HepG2 (cell line): ENCODE measurements at regions not wholly inside any gene's neighbourhood (a gene's known extent, or its start where the extent isn't known, plus 50 kb on each side); places are given as distances from the start of the nearest gene placed in this dataset.

Source experiments
- ATF6 ChIP-seq: sonication (generic); formaldehyde crosslinking; conservative IDR thresholded peaks from 2 replicates; pipeline ENCODE4 v1.4.0; 2020; ENCODE audit warnings: missing genetic modification reagents
- ATRX ChIP-seq: sonication (generic); formaldehyde crosslinking; IDR thresholded peaks from 2 replicates; pipeline ENCODE4 v1.4.0; 2020; ENCODE audit warnings: missing genetic modification reagents, borderline replicate concordance
- CBX2 ChIP-seq, 2 experiments: fragments of 200-600 bp in 1 of 2; sonication (generic); formaldehyde crosslinking in 1 of 2; IDR thresholded peaks; 2 replicates each; pipeline versions ENCODE4 v1.7.0 to v1.8.1; 2018 to 2022; ENCODE audit warnings: low read depth in 2 of 2, low read length in 1 of 2, mild to moderate bottlenecking in 1 of 2, missing genetic modification reagents in 1 of 2
- FOXJ3 ChIP-seq: sonication (generic); formaldehyde crosslinking; IDR thresholded peaks from 2 replicates; pipeline ENCODE4 v1.4.0; 2020; ENCODE audit warnings: missing genetic modification reagents, mild to moderate bottlenecking, borderline replicate concordance
- KLF13 ChIP-seq: sonication (generic); formaldehyde crosslinking; IDR thresholded peaks from 2 replicates; pipeline ENCODE4 v1.4.0; 2020; ENCODE audit warnings: mild to moderate bottlenecking, missing genetic modification reagents
- KMT2B ChIP-seq: IDR thresholded peaks from 2 replicates; pipeline ENCODE4 v1.6.1; 2016; ENCODE audit warnings: missing genetic modification reagents, missing compliant biosample characterization
- MAFG ChIP-seq: sonication (generic); formaldehyde crosslinking; IDR thresholded peaks from 2 replicates; pipeline ENCODE4 v1.5.1; 2020; ENCODE audit warnings: mild to moderate bottlenecking, missing genetic modification reagents
- MAX ChIP-seq: IDR thresholded peaks from 2 replicates; pipeline ENCODE4 v1.6.1; 2012; ENCODE audit warnings: inconsistent platforms
- NRL ChIP-seq: sonication (generic); formaldehyde crosslinking; IDR thresholded peaks from 2 replicates; pipeline ENCODE4 v1.5.0; 2020; ENCODE audit warnings: missing genetic modification reagents, mild to moderate bottlenecking, moderate library complexity, borderline replicate concordance
- PCBP1 ChIP-seq: fragments of 200-400 bp; formaldehyde crosslinking; IDR thresholded peaks from 2 replicates; pipeline ENCODE4 v1.6.1; 2017; ENCODE audit warnings: mild to moderate bottlenecking, low read depth, low read length, borderline replicate concordance
- PRDM4 ChIP-seq: sonication (generic); formaldehyde crosslinking; IDR thresholded peaks from 2 replicates; pipeline ENCODE4 v1.9.0; 2021; ENCODE audit warnings: missing genetic modification reagents, borderline replicate concordance
- RCOR2 ChIP-seq: IDR thresholded peaks from 2 replicates; pipeline ENCODE4 v1.6.1; 2016; ENCODE audit warnings: missing biosample characterization, missing genetic modification reagents
- SALL1 ChIP-seq: sonication (generic); formaldehyde crosslinking; IDR thresholded peaks from 2 replicates; pipeline ENCODE4 v1.8.0; 2022; ENCODE audit warnings: mild to moderate bottlenecking, missing genetic modification reagents
- SOX6 ChIP-seq, 2 experiments: fragments of 450-650 bp in 1 of 2; sonication (generic) in 1 of 2; formaldehyde crosslinking in 1 of 2; IDR thresholded peaks; 2 replicates each; pipeline versions ENCODE4 v1.4.0 to v1.6.1; 2017 to 2020; ENCODE audit warnings: antibody characterized with exemption in 1 of 2, mild to moderate bottlenecking in 1 of 2, missing genetic modification reagents in 1 of 2
- SRSF4 ChIP-seq: fragments of 200-400 bp; formaldehyde crosslinking; IDR thresholded peaks from one replicate; pipeline ENCODE4 v1.6.1; 2018; ENCODE audit warnings: mild to moderate bottlenecking, low read depth, low read length, moderate library complexity; ENCODE audit not compliant: poor library complexity, severe bottlenecking
- TBP ChIP-seq: sonication (generic); formaldehyde crosslinking; IDR thresholded peaks from 2 replicates; pipeline ENCODE4 v1.5.0; 2020; ENCODE audit warnings: missing genetic modification reagents
- ZNF124 ChIP-seq: sonication (generic); formaldehyde crosslinking; IDR thresholded peaks from 2 replicates; pipeline ENCODE4 v1.4.0; 2020; ENCODE audit warnings: missing genetic modification reagents
- ZNF572 ChIP-seq: sonication (generic); formaldehyde crosslinking; IDR thresholded peaks from 2 replicates; pipeline ENCODE4 v1.5.1; 2020; ENCODE audit warnings: mild to moderate bottlenecking, missing genetic modification reagents
- TF ChIP-seq, protein P1 (sequence below): sonication (generic); formaldehyde crosslinking; IDR thresholded peaks from 2 replicates; pipeline ENCODE4 v1.8.1; 2023; ENCODE audit warnings: mild to moderate bottlenecking, missing genetic modification reagents
- TF ChIP-seq, protein P2 (sequence below): sonication (generic); formaldehyde crosslinking; IDR thresholded peaks from 2 replicates; pipeline ENCODE4 v1.9.0; 2021; ENCODE audit warnings: missing genetic modification reagents, borderline replicate concordance

DNA sequence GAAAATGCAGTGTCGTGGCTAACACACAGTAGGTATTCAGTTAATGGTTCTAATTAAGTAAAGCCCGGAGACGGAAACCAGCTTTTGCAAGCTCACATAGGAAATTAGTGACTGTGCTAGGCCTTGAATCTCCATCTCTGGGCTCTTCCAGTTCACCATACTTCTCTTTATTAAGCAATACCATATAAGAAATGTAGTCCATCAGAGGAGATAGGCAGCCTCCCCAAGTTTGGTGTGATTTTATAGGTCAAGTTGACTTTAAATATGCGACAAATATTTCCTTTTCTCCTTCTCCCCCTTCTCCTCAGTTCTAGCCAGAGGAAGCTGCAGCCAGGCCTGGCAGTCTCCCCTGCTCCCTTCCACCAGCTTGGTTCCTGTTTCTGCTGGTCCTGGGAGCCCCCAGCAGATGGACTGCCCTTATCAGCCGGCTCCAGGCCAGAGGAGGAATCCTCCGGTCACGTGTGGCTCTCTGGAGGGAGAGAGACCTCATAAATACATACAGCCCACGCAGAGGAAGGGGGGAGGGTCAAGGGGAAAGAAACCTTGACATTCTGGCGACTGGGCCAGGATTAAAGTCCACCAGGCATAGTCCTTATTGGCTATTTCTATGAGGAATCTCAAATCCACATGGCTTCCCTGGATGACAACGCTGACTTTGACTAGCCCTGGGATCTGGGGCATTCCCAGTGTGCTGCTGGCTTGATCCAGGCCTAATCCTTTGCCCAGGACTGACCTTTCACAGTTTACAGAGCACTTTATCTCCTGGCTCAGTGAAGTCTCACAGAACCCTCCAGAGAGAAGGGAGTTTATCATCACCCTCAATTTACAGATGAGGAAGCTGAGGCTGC, 115.1 kb upstream of the JUN start (continued):
- TF ChIP-seq TBP (CRISPR knock-in tag) (no peak), ATF6 (CRISPR knock-in tag) (no peak), PRDM4 (CRISPR knock-in tag) (no peak), ZNF572 (0 out of 2 replicates have a peak, but pooled peaks have one; percentile 80), MAX (peak; percentile 81), PCBP1 (no peak), SRSF4 (no peak), KLF13 (CRISPR knock-in tag) (no peak), RCOR2 (CRISPR knock-in tag) (peak; percentile 81; the same call in 1 of the 2 replicates), NRL (CRISPR knock-in tag) (no peak; the same call in 1 of the 2 replicates), CBX2 (IDR thresholded peaks at IDR 0.05; ENCODE audit: low read depth, low read length) (no peak), CBX2 (CRISPR knock-in tag; IDR thresholded peaks at IDR 0.05; ENCODE audit: low read depth) (no peak), ATRX (CRISPR knock-in tag) (no peak), SALL1 (CRISPR knock-in tag) (peak; percentile 97), SOX6 (IDR thresholded peaks at IDR 0.05) (no peak), SOX6 (CRISPR knock-in tag; IDR thresholded peaks at IDR 0.05) (peak; percentile 90), KMT2B (CRISPR knock-in tag) (0 out of 2 replicates have a peak, but pooled peaks have one; percentile 32), ZNF124 (no peak), FOXJ3 (CRISPR knock-in tag) (peak; percentile 88; the same call in 1 of the 2 replicates), MAFG (CRISPR knock-in tag) (no peak)
- TF ChIP-seq, protein P1, sequence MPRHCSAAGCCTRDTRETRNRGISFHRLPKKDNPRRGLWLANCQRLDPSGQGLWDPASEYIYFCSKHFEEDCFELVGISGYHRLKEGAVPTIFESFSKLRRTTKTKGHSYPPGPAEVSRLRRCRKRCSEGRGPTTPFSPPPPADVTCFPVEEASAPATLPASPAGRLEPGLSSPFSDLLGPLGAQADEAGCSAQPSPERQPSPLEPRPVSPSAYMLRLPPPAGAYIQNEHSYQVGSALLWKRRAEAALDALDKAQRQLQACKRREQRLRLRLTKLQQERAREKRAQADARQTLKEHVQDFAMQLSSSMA (CRISPR knock-in tag): 0 out of 2 replicates have a peak, but pooled peaks have one; percentile 42
- TF ChIP-seq, protein P2, sequence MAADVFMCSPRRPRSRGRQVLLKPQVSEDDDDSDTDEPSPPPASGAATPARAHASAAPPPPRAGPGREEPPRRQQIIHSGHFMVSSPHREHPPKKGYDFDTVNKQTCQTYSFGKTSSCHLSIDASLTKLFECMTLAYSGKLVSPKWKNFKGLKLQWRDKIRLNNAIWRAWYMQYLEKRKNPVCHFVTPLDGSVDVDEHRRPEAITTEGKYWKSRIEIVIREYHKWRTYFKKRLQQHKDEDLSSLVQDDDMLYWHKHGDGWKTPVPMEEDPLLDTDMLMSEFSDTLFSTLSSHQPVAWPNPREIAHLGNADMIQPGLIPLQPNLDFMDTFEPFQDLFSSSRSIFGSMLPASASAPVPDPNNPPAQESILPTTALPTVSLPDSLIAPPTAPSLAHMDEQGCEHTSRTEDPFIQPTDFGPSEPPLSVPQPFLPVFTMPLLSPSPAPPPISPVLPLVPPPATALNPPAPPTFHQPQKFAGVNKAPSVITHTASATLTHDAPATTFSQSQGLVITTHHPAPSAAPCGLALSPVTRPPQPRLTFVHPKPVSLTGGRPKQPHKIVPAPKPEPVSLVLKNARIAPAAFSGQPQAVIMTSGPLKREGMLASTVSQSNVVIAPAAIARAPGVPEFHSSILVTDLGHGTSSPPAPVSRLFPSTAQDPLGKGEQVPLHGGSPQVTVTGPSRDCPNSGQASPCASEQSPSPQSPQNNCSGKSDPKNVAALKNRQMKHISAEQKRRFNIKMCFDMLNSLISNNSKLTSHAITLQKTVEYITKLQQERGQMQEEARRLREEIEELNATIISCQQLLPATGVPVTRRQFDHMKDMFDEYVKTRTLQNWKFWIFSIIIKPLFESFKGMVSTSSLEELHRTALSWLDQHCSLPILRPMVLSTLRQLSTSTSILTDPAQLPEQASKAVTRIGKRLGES (CRISPR knock-in tag): no peak
